ENCODE measurements at regions not wholly inside any gene's neighbourhood (a gene's known extent, or its start where the extent isn't known, plus 50 kb on each side); places are given as distances from the start of the nearest gene placed in this dataset.

GRCh38 chr14:89620436-89620835 is 203.4 kb upstream of the FOXN3 start:
- Mint-ChIP-seq H3K36me3 (ENCODE audit: low read depth) (no peaks in the 10 kb centered on the region), H3K9me3 (peaks cover 1% of the 10 kb centered on the region), H3K4me1 (ENCODE audit: low read depth) (peaks cover 57% of the 10 kb centered on the region), H3K27ac (peak overlapping the region; percentile 98), H3K27me3 (ENCODE audit: low read depth) (no peaks in the 10 kb centered on the region), H3K4me3 (peak overlapping the region; percentile 86)
- CTCF ChIA-PET, result interaction anchor here (1.0 to 1.9 kb wide), 6 partner anchors 24 to 581 kb away, joined by 3 to 6 read pairs (median 3); no protein-coding TSS in a partner anchor
- DNase-seq, result peak; percentile 42
- intact Hi-C loops (cut with micrococcal nuclease), result loop anchor here (1.0 to 5.0 kb wide), 7 partner anchors 100 to 828 kb away; partner anchors contain the start of genes CALM1 and EML5

GRCh38 chr14:89619596-89619995 is 202.6 kb upstream of the FOXN3 start:
- H3K4me1 Mint-ChIP-seq (ENCODE audit: low read depth), result peaks cover 58% of the 10 kb centered on the region
- no peaks in the 10 kb centered on the region for H3K9me3 Mint-ChIP-seq
- H3K4me3 Mint-ChIP-seq, result peak overlapping the region; percentile 86
- DNase-seq, result no peak
- H3K27ac Mint-ChIP-seq, result peak overlapping the region; percentile 98
- intact Hi-C loops (cut with micrococcal nuclease), result loop anchor here (2.0 to 10.0 kb wide), 2 partner anchors 315 to 445 kb away; no protein-coding TSS in a partner anchor
- no peaks in the 10 kb centered on the region for H3K27me3 Mint-ChIP-seq (ENCODE audit: low read depth)
- no peaks in the 10 kb centered on the region for H3K36me3 Mint-ChIP-seq (ENCODE audit: low read depth)
- CTCF ChIA-PET, result interaction anchor here (0.8 to 1.9 kb wide), 7 partner anchors 31 to 580 kb away, joined by 3 to 6 read pairs (median 3); no protein-coding TSS in a partner anchor

GRCh38 chr14:89618811-89619551 is 201.9 kb upstream of the FOXN3 start:
- peaks cover 64% of the 10 kb centered on the region for H3K4me1 Mint-ChIP-seq (ENCODE audit: low read depth)
- CTCF ChIA-PET, result interaction anchor here (0.8 to 1.9 kb wide), 4 partner anchors 30 to 210 kb away, joined by 3 to 4 read pairs (median 3); no protein-coding TSS in a partner anchor
- intact Hi-C loops (cut with micrococcal nuclease), result loop anchor here (1.0 to 10.0 kb wide), 3 partner anchors 7 to 444 kb away; no protein-coding TSS in a partner anchor
- H3K9me3 Mint-ChIP-seq, result no peaks in the 10 kb centered on the region
- no peaks in the 10 kb centered on the region for H3K36me3 Mint-ChIP-seq (ENCODE audit: low read depth)
- DNase-seq, result peak; percentile 60
- H3K27ac Mint-ChIP-seq, result peak overlapping the region; percentile 98
- no peaks in the 10 kb centered on the region for H3K27me3 Mint-ChIP-seq (ENCODE audit: low read depth)
- H3K4me3 Mint-ChIP-seq, result peak overlapping the region; percentile 86

- Mint-ChIP-seq H3K9me3 (no peaks in the 10 kb centered on the region), H3K36me3 (ENCODE audit: low read depth) (no peaks in the 10 kb centered on the region), H3K27me3 (ENCODE audit: low read depth) (no peaks in the 10 kb centered on the region), H3K4me3 (peak overlapping the region; percentile 79), H3K27ac (peak overlapping the region; percentile 96), H3K4me1 (ENCODE audit: low read depth) (peaks cover 71% of the 10 kb centered on the region)
- CTCF ChIA-PET, result interaction anchor here (0.7 to 1.1 kb wide), 2 partner anchors 23 to 83 kb away, joined by 3 to 6 read pairs; no protein-coding TSS in a partner anchor
- intact Hi-C loops (cut with micrococcal nuclease), result loop anchor here (1.0 to 10.0 kb wide), 3 partner anchors 8 to 444 kb away; no protein-coding TSS in a partner anchor
- DNase-seq, result no peak
These were observed 201.3 kb upstream of the FOXN3 start for GRCh38 chr14:89618330-89618708.

- Mint-ChIP-seq H3K36me3 (ENCODE audit: low read depth) (no peaks in the 10 kb centered on the region), H3K4me3 (peak overlapping the region; percentile 79), H3K27me3 (ENCODE audit: low read depth) (no peaks in the 10 kb centered on the region), H3K9me3 (no peaks in the 10 kb centered on the region), H3K27ac (peak overlapping the region; percentile 96), H3K4me1 (ENCODE audit: low read depth) (peaks cover 72% of the 10 kb centered on the region)
- intact Hi-C loops (cut with micrococcal nuclease), result loop anchor here (1.0 to 10.0 kb wide), 6 partner anchors 9 to 443 kb away; no protein-coding TSS in a partner anchor
- CTCF ChIA-PET, result interaction anchor here (0.5 to 1.1 kb wide), 6 partner anchors 23 to 412 kb away, joined by 3 to 6 read pairs (median 3); no protein-coding TSS in a partner anchor
- DNase-seq, result peak; percentile 50
These were observed 200.7 kb upstream of the FOXN3 start for GRCh38 chr14:89617481-89618329.

GRCh38 chr14:89616852-89617341 is 199.9 kb upstream of the FOXN3 start:
- peaks cover 3% of the 10 kb centered on the region for H3K36me3 Mint-ChIP-seq (ENCODE audit: low read depth)
- intact Hi-C loops (cut with micrococcal nuclease), result loop anchor here (1.0 to 10.0 kb wide), 4 partner anchors 64 to 442 kb away; no protein-coding TSS in a partner anchor
- H3K27ac Mint-ChIP-seq, result peak overlapping the region; percentile 96
- CTCF ChIA-PET, result interaction anchor here (0.5 to 0.9 kb wide), 3 partner anchors 153 to 188 kb away, joined by 3 to 6 read pairs (median 3); no protein-coding TSS in a partner anchor
- no peaks in the 10 kb centered on the region for H3K27me3 Mint-ChIP-seq (ENCODE audit: low read depth)
- peaks cover 70% of the 10 kb centered on the region for H3K4me1 Mint-ChIP-seq (ENCODE audit: low read depth)
- peak; percentile 61 for DNase-seq
- peak overlapping the region; percentile 79 for H3K4me3 Mint-ChIP-seq
- no peaks in the 10 kb centered on the region for H3K9me3 Mint-ChIP-seq

- Mint-ChIP-seq H3K27ac (peak overlapping the region; percentile 96), H3K9me3 (no peaks in the 10 kb centered on the region), H3K4me3 (peak overlapping the region; percentile 79), H3K4me1 (ENCODE audit: low read depth) (peaks cover 68% of the 10 kb centered on the region), H3K36me3 (ENCODE audit: low read depth) (peaks cover 4% of the 10 kb centered on the region), H3K27me3 (ENCODE audit: low read depth) (no peaks in the 10 kb centered on the region)
- CTCF ChIA-PET, result no interaction called here
- intact Hi-C loops (cut with micrococcal nuclease), result loop anchor here (10.0 kb wide), 1 partner anchor 442 kb away; no protein-coding TSS in a partner anchor
- DNase-seq, result no peak
These were observed 199.4 kb upstream of the FOXN3 start for GRCh38 chr14:89616425-89616824.

GRCh38 chr14:89615421-89615820 is 198.4 kb upstream of the FOXN3 start:
- no peak for DNase-seq
- Mint-ChIP-seq H3K4me1 (ENCODE audit: low read depth) (peaks cover 70% of the 10 kb centered on the region), H3K27ac (peak overlapping the region; percentile 96), H3K9me3 (no peaks in the 10 kb centered on the region), H3K27me3 (ENCODE audit: low read depth) (no peaks in the 10 kb centered on the region), H3K36me3 (ENCODE audit: low read depth) (peaks cover 4% of the 10 kb centered on the region), H3K4me3 (peak overlapping the region; percentile 4)
- intact Hi-C loops (cut with micrococcal nuclease), result loop anchor here (2.0 to 10.0 kb wide), 2 partner anchors 441 to 575 kb away; no protein-coding TSS in a partner anchor
- CTCF ChIA-PET, result interaction anchor here (0.6 to 0.9 kb wide), 2 partner anchors 25 to 250 kb away, joined by 3 read pairs; no protein-coding TSS in a partner anchor

GRCh38 chr14:89614009-89614691 is 197.1 kb upstream of the FOXN3 start:
- no peak for DNase-seq
- peaks cover 4% of the 10 kb centered on the region for H3K36me3 Mint-ChIP-seq (ENCODE audit: low read depth)
- CTCF ChIA-PET, result interaction anchor here (0.7 kb wide), 2 partner anchors 11 to 61 kb away, joined by 3 read pairs; no protein-coding TSS in a partner anchor
- H3K27ac Mint-ChIP-seq, result peak overlapping the region; percentile 84
- no peaks in the 10 kb centered on the region for H3K27me3 Mint-ChIP-seq (ENCODE audit: low read depth)
- H3K4me1 Mint-ChIP-seq (ENCODE audit: low read depth), result peaks cover 73% of the 10 kb centered on the region
- no peaks in the 10 kb centered on the region for H3K9me3 Mint-ChIP-seq
- intact Hi-C loops (cut with micrococcal nuclease), result loop anchor here (1.0 to 10.0 kb wide), 3 partner anchors 249 to 573 kb away; no protein-coding TSS in a partner anchor
- peak overlapping the region; percentile 46 for H3K4me3 Mint-ChIP-seq

GRCh38 chr14:89613260-89614008 is 196.4 kb upstream of the FOXN3 start:
- H3K27me3 Mint-ChIP-seq (ENCODE audit: low read depth), result no peaks in the 10 kb centered on the region
- peak; percentile 70 for DNase-seq
- peak overlapping the region; percentile 46 for H3K4me3 Mint-ChIP-seq
- peaks cover 78% of the 10 kb centered on the region for H3K4me1 Mint-ChIP-seq (ENCODE audit: low read depth)
- CTCF ChIA-PET, result interaction anchor here (0.6 to 1.3 kb wide), 3 partner anchors 10 to 25 kb away, joined by 3 read pairs; no protein-coding TSS in a partner anchor
- H3K27ac Mint-ChIP-seq, result peak overlapping the region; percentile 84
- intact Hi-C loops (cut with micrococcal nuclease), result loop anchor here (1.0 to 10.0 kb wide), 5 partner anchors 103 to 573 kb away; no protein-coding TSS in a partner anchor
- peaks cover 8% of the 10 kb centered on the region for H3K36me3 Mint-ChIP-seq (ENCODE audit: low read depth)
- peaks cover 4% of the 10 kb centered on the region for H3K9me3 Mint-ChIP-seq
